Natural killer cell (primary cell): ENCODE measurements at regions not wholly inside any gene's neighbourhood (a gene's known extent, or its start where the extent isn't known, plus 50 kb on each side); places are given as distances from the start of the nearest gene placed in this dataset.

Experiments
- ATAC-seq, 3 donors: fragments of 150-1000 bp in 2 of 3; fragments of 200-7000 bp in 1 of 3; cut with Tn5 transposase; 1 replicate in 1 of 3; 2 replicates in 2 of 3; pipeline ENCODE4 v1.10.0; 2021; ENCODE audit warnings: mild to moderate bottlenecking in 2 of 3, moderate library complexity in 2 of 3
- DNase-seq, 2 donors: peaks; one replicate each; pipeline versions ENCODE4 v3.0.0 to v3.0.0-alpha.2; 2013 to 2021; ENCODE audit warnings: mixed read lengths in 1 of 2
- H3K27ac ChIP-seq: one replicate; pipeline ENCODE4 v1.5.1; 2013; ENCODE audit warnings: mild to moderate bottlenecking, low read length
- H3K27me3 ChIP-seq: one replicate; pipeline ENCODE4 v1.6.1; 2013; ENCODE audit warnings: low read length; ENCODE audit not compliant: control insufficient read depth, insufficient read depth
- H3K36me3 ChIP-seq: one replicate; pipeline ENCODE4 v1.6.1; 2013; ENCODE audit warnings: low read length; ENCODE audit not compliant: control insufficient read depth, insufficient read depth
- H3K4me1 ChIP-seq: one replicate; pipeline ENCODE4 v1.6.1; 2013; ENCODE audit warnings: low read length; ENCODE audit not compliant: control insufficient read depth, insufficient read depth
- H3K4me3 ChIP-seq: one replicate; pipeline ENCODE4 v1.5.1; 2013; ENCODE audit warnings: low read length
- H3K9me3 ChIP-seq: one replicate; pipeline ENCODE4 v1.6.1; 2013; ENCODE audit warnings: low read length; ENCODE audit not compliant: control insufficient read depth, insufficient read depth
- H3K27ac Mint-ChIP-seq, 2 donors: one replicate each; pipeline ENCODE4 v1.8.0; 2022; ENCODE audit warnings: mild to moderate bottlenecking in 2 of 2, mixed read lengths in 2 of 2, moderate library complexity in 1 of 2
- H3K27me3 Mint-ChIP-seq, 2 donors: one replicate each; pipeline ENCODE4 v1.8.0; 2022; ENCODE audit warnings: low read depth in 2 of 2, mixed read lengths in 2 of 2
- H3K36me3 Mint-ChIP-seq: one replicate; pipeline ENCODE4 v1.8.0; 2022; ENCODE audit warnings: mixed read lengths
- H3K4me1 Mint-ChIP-seq, 2 donors: one replicate each; pipeline ENCODE4 v1.8.0; 2022; ENCODE audit warnings: mixed read lengths in 2 of 2
- H3K4me3 Mint-ChIP-seq: one replicate; pipeline ENCODE4 v1.8.0; 2022; ENCODE audit warnings: mild to moderate bottlenecking, moderate library complexity, mixed read lengths
- H3K9me3 Mint-ChIP-seq, 2 donors: one replicate each; pipeline ENCODE4 v1.8.0; 2022; ENCODE audit warnings: mixed read lengths in 2 of 2
- WGBS: methylation state at CpG from one replicate; pipeline ENCODE4 v1.1.7; 2013; ENCODE audit warnings: missing lambda C conversion rate; ENCODE audit not compliant: insufficient coverage; 5-methylcytosine and 5-hydroxymethylcytosine counted together
- intact Hi-C: fragments of 100-400 bp; cut with micrococcal nuclease; formaldehyde crosslinking; loops from one replicate; pipeline ENCODE4 v1.14.2; 2022
- TF ChIP-seq, protein P1 (sequence below): fragments of 200-600 bp; IDR thresholded peaks from one replicate; pipeline ENCODE4 v1.8.0; 2022; ENCODE audit warnings: antibody characterized with exemption

DNA sequence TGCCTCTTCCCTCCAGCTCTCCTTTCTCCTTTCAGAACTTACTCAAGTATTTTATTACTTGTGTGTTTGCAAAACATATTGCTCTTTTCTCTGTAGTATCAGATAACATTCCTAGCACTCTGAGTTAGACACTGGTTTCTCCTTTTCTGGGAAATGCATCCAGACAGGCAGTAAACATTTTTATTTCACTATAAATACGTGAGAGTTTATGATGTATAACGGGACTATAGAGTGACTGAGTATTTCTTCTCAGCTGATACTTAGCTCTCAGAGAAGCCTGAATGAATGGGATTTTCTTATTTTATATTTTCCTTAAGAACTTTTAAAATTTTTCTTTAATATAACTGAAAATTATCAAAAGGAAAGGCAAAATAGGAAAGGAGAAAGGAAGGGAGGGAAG is 211.2 kb upstream of the EDNRB start:
- no peak overlapping the region for H3K27ac ChIP-seq
- no peak overlapping the region for H3K27ac Mint-ChIP-seq
- no peaks in the 10 kb centered on the region for H3K27me3 ChIP-seq
- intact Hi-C loops: no loop called here
- TF ChIP-seq, protein P1, sequence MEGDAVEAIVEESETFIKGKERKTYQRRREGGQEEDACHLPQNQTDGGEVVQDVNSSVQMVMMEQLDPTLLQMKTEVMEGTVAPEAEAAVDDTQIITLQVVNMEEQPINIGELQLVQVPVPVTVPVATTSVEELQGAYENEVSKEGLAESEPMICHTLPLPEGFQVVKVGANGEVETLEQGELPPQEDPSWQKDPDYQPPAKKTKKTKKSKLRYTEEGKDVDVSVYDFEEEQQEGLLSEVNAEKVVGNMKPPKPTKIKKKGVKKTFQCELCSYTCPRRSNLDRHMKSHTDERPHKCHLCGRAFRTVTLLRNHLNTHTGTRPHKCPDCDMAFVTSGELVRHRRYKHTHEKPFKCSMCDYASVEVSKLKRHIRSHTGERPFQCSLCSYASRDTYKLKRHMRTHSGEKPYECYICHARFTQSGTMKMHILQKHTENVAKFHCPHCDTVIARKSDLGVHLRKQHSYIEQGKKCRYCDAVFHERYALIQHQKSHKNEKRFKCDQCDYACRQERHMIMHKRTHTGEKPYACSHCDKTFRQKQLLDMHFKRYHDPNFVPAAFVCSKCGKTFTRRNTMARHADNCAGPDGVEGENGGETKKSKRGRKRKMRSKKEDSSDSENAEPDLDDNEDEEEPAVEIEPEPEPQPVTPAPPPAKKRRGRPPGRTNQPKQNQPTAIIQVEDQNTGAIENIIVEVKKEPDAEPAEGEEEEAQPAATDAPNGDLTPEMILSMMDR: no peak
- H3K4me1 Mint-ChIP-seq: no peaks in the 10 kb centered on the region
- no peaks in the 10 kb centered on the region for H3K4me1 ChIP-seq
- no CpG with 5 or more reads among the region's 2 CpGs for WGBS
- H3K36me3 Mint-ChIP-seq: no peaks in the 10 kb centered on the region
- peaks cover 4 to 28% of the 10 kb centered on the region in 2 donors for H3K27me3 Mint-ChIP-seq
- no peaks in the 10 kb centered on the region for H3K9me3 ChIP-seq
- ATAC-seq (no peak), DNase-seq (no peak)
- no peaks in the 10 kb centered on the region for H3K9me3 Mint-ChIP-seq
- no peaks in the 10 kb centered on the region for H3K36me3 ChIP-seq
- H3K4me3 ChIP-seq: no peak overlapping the region
- H3K4me3 Mint-ChIP-seq: no peak overlapping the region

DNA sequence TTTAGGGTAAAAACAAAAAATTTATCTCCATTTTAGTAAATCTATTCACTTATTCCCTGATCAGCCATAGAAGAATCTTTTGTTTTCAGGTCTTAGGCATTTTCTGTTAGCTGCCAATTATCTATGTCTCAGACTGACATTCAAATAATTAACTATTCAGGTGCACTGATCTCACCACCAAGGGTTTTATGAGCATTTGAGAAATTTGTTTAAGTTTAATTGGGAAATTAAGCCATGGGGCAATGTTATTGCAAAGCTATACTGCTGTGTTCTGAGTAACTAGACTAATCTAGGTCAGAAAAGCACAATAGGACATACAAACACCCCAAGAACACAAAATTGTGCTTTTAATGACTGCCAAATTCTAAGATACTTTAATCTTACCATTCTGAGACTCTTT is 210.7 kb upstream of the EDNRB start:
- Histone ChIP-seq H3K9me3 (no peaks in the 10 kb centered on the region), H3K4me3 (no peak overlapping the region), H3K27me3 (no peaks in the 10 kb centered on the region), H3K36me3 (no peaks in the 10 kb centered on the region), H3K4me1 (no peaks in the 10 kb centered on the region), H3K27ac (no peak overlapping the region)
- Mint-ChIP-seq H3K9me3 (no peaks in the 10 kb centered on the region), H3K4me3 (no peak overlapping the region), H3K27ac (no peak overlapping the region), H3K36me3 (no peaks in the 10 kb centered on the region), H3K27me3 (peaks cover 4 to 28% of the 10 kb centered on the region in 2 donors), H3K4me1 (no peaks in the 10 kb centered on the region)
- DNase-seq: no peak
- TF ChIP-seq, protein P1: no peak
- ATAC-seq: no peak
- intact Hi-C loops: no loop called here

DNA sequence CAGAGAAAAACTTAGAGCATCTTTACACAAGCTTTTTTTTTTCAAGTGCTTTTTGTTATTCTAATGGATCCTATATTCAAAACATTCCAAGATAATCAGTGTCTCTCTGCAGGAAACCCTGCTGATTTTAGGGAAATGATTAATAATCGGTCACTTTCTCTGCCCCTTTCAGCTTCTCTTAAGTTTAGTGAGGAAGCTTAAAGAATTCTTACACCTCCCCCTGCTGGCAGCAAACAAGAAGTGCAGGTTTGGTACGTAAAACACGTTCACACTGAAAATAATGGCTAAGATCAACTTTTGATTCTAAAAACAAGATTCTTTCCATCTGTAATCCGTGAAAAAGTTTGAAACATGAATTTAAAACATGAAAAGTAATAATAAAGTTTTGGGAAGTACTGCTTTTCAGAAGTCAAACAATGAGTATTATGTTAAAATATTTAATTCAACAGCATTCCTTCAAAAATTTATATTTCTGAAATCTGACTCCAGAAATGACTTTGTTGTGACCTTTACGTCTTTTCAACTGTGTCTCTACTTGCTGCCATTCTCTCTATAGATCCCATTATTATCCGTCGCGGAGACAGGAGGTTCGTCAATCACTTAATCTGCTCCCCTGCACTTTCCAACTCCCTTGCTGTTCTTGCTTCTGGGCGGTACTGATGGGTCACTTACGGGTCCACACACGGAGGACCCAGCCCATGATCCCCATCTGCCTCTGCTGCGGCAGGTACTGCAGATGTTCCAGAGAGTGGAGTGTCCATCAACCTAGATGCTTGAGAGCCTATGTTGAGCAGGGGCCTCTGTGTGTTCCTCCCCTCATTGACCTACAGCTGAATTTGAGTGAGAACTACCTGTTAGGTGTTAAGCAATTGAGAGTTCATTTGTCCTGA is 203.1 kb upstream of the EDNRB start:
- DNase-seq (peak in 1 of 2 donors; percentile 76), ATAC-seq (peak in 1 of 3 donors; percentile 68)
- Mint-ChIP-seq H3K4me1 (peaks cover 0 to 8% of the 10 kb centered on the region in 2 donors), H3K4me3 (no peak overlapping the region), H3K27me3 (peaks cover 9 to 20% of the 10 kb centered on the region in 2 donors), H3K27ac (no peak overlapping the region), H3K36me3 (no peaks in the 10 kb centered on the region), H3K9me3 (no peaks in the 10 kb centered on the region)
- Histone ChIP-seq H3K4me3 (no peak overlapping the region), H3K36me3 (no peaks in the 10 kb centered on the region), H3K9me3 (no peaks in the 10 kb centered on the region), H3K27ac (no peak overlapping the region), H3K4me1 (no peaks in the 10 kb centered on the region), H3K27me3 (no peaks in the 10 kb centered on the region)
- TF ChIP-seq, protein P1: peak; percentile 99
- WGBS: 71% methylated on average over 10 of the region's 13 CpGs
- intact Hi-C loops: loop anchor here (1.0 kb wide), 1 partner anchor 342 kb away; no protein-coding TSS in a partner anchor
